Stimulated activated CD4-positive, alpha-beta T cell treated with anti-CD3 and anti-CD28 coated beads, Interleukin-1b, Interleukin-23, amount 100 ng/mL, for 4 hours (primary cell): ENCODE measurements at regions not wholly inside any gene's neighbourhood (a gene's known extent, or its start where the extent isn't known, plus 50 kb on each side); places are given as distances from the start of the nearest gene placed in this dataset.
A peak's percentile ranks its signal among the peaks of the same experiment; 100 is the strongest.

ENCODE experiments used
- DNase-seq, 2 donors: peaks; one replicate each; pipeline ENCODE4 v3.0.0-alpha.2; 2020; ENCODE audit warnings: low read depth in 2 of 2

DNA sequence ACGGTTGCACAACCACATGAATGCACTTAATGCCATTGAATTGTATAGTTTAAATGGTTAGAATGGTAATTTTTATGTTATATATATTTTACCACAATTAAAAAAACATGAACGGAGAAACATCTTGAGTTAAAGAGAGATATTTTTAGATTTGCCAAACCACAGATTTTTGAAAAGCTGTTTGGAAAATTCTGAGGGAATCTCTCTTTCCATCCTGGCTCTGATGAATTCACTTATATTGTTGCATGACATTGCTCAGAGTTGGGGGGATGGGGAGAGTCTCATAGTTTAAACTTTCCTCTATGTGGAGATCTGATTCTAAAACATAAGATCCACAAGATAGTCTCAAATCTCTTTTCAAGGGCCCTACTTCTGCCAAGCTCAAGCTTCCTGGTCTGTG, 275.0 kb upstream of the NPVF start:
- no peak for DNase-seq

DNA sequence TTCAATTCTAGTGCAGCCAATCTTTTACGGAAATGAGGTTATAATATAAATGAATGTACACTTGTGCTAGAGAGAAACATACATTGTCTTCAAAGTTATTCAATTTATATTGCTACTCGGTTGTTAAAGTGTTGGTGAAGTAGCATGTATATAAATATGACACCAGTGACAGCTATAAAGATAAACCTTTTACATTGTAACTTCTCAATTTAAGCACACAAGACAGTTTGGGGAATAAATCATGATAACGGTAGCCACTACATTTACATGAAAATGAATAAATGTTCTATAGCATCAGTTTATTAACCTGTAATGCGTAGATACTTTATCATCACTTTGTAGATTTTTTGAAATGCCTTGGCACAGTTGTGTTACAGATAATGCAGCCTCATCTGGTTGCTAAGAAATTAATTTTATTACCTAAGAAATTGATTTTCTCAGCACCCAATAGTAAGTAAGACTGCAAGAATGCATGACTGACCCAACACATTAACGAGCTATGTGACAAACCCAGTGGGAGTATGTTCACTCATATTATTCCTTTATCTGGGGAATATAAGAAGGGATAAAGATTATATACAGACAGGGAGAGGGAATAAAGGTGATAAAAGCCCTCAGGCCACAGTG, 283.9 kb upstream of the NPVF start:
- DNase-seq, result no peak

DNA sequence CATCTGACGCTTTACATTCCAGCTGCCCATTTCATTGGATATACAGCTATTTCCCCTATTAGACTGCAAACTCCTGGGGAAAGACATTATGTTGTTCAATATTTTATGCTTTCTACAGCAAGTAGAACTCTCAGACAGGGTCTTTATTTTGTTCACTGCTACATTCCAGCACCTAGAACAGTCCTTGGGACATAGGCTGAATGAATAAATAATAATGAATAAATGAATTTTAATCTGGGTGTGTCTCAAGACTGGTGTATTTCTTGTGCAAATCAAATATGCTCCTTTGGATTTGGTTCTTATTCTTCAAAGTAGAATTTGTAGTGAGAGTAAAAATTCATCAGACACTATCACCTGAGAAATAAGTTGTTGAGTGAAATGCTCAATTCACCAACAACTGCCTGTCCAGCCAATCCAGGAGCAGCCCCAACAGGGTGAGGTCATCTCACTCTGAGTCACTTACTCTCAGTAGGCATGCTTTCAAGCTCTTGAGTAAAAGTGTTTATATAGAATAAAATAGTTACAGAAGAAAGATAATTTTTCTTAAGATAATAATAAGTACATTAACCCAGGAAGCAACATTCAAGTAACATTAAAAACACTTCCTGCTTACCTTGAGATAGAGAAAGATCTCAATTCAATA, 287.5 kb upstream of the NPVF start:
- DNase-seq, result no peak

DNA sequence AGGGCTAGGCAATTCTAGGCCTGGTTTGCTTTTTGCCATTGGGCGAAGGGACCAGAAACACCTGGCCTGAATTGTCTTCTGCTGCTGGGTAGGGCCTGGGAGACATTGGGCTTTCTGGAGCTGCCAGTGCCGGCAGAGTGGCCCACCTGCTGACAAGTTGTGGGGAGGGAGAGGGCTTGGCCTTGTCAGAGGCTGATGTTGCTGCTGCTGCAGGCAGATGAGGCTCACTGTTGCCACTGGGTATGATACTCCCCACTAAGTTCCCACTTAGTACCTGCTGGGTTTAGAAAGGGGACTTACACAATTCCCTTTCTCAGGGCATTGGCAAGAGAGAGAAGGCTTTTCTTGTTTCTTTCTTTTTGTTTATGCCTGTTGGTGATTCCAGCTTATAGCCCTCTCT, 289.6 kb upstream of the NPVF start:
- no peak for DNase-seq

DNA sequence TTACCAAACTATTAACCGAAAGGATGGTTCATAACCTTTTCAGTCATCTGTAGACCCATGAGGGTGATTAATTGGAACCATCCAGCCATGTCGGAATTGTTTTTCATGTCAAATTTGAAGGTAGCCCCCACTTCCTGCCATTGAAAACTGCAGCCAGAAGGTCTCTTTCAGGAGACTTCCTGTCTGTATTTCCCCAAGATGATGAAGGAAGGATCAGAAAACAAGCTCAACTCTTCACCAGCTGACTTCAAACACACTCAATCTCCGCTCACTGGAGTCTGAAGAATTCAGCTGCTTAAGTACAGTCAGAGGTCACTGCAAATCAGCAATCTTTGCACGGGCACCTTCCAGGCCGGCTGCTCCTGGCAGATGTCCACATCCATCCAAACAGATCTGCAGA, 291.7 kb upstream of the NPVF start:
- DNase-seq, result peak in 1 of 2 donors; percentile 2

DNA sequence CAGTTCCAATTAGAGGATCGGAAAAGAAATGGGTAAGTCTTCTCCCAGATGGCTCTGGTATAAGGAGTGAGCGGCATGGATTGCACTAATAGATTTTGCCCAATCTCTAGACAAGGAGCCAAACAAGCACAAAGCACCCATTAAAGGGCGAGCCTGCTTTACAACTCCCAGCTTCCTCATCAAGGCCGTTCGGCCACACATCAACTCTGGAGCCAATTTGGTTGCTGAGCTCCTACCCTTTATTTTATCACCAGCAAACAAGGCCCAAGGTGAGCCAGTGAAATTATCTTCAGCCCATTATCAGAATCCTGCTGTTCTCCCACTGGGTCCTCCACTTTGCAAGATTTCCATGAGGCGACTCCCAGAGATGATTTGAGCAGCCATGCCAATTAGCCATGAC, 292.2 kb upstream of the NPVF start:
- no peak for DNase-seq

DNA sequence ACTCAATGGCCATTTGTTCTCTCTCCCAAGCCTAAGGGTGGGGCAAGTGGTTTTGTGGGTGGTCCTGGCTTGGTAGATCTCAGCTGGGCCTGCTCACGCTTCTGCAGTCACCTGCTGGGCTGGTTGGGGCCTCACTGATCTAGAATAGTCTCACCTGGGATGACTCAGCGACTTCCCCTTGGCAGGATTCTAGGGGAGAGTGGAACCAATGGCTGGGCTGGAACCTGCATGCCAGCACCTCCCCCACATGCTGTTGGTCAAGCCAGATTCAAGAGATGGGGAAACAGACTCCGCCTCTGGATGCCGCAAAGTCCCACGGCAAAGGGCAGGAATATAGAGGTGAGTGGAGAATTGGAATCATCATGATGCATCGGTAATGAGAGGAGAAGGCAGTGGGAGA, 292.9 kb upstream of the NPVF start:
- no peak for DNase-seq

DNA sequence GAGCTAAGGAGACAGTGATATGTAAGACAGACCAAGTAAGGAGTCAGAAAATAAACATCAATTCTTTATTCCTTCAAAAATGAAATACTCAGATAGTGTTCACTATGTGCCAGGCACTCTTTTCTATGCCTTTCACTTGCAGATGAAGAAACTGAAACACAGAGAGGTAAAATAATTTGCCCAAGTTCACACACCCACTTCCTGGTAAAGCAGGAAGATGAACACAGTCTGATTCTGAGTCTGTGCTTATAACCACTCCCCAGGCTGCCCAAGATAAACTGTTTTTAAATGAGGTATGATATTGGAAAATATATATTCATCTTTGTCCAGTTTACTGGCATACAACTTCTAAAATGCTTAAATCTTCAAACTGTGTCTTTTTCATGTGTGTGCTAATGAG, 294.4 kb upstream of the NPVF start:
- DNase-seq, result no peak

DNA sequence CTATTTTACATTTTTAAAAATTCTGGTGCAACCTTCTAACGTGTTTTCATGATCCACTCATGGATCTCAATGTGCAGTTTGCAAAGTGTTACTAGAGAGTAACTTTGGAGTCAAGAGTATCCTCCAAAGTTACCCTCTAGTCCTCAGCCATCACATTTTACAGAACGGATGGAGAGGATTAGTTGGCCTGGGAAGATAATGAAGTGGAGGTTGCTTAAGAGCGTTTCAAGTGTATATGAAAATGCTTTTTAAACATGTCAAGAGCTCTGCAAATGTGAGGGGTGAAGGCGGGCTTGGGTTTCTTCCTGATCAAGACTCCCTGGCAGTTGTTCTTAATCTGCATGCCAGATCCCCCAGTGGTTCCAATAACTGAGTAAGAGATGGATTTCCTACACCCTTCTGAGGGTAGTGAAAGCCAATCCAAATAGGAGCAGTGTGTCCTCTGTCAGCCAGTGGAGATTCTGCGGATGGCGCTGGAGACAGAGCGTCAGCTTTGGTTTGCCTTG, 299.4 kb upstream of the NPVF start:
- no peak for DNase-seq

DNA sequence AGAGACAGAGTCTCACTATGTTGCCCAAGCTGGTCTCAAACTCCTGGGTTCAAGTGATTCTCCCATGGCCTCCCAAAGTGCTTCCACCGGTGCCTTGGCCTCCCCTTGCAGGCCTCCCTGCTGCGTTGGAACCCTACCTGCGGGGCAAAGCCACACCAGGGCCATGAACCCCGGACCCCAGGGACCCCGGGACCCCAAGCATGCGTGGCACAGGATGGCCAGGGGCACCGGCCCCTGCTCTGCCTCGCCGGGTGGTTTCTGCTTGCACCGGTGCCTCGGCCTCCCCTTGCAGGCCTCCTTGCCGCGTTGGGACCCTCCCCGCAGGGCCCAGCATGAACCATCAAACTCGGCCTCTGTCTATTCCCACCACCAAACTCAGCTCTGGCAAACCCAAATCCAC, 301.0 kb upstream of the NPVF start:
- DNase-seq, result no peak

DNA sequence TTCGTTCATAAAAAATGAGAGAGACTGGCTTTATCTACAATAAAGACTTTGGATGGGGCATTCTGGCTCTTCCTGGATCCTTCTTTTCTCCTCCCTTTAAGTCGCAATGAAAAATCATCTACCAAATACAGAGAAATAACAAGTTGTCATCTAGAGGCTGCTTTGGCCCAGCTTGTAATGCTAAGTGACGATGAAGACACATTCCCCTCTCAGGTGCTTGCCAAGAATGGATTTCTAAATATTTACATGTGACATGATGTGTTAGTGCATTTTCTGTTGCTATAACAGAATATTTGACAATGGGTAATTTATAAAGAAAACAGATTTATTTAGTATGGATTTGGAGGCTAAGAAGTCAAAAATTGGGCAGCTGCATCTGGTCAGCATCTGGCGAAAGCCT, 308.6 kb upstream of the NPVF start:
- DNase-seq, result no peak

DNA sequence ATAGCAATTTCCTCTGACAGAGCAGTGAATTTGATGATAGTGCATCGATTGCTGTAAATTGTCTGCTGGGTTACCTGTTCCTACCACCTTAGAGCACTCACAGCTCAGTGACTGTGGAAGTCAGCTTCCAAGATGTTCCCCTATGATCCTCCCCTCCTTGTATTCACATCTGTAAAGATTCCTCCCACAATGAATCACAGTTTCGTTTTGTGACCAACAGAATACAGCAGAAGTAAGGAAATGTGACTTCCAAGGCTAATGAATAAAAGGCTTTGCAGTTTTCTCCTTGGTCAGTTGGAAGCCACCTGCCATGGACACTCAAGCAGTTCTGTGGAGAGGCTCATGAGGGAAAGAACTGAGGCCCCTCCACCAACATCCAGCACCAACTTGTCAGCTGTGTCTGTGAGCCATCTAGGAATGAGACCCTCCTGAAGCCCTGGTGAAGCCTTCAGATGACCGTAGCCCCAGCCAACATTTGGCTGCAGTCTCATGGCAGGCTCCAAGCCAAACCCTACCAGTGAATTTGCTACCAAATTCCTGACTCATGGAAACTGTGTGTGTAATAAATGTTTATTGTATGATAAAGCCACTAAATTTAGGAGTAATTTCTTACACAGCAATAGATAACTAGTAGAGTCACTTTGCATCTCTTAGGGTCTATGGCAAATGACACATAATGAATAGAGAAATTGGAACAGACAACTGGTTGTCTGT, 309.5 kb upstream of the NPVF start:
- DNase-seq, result no peak

DNA sequence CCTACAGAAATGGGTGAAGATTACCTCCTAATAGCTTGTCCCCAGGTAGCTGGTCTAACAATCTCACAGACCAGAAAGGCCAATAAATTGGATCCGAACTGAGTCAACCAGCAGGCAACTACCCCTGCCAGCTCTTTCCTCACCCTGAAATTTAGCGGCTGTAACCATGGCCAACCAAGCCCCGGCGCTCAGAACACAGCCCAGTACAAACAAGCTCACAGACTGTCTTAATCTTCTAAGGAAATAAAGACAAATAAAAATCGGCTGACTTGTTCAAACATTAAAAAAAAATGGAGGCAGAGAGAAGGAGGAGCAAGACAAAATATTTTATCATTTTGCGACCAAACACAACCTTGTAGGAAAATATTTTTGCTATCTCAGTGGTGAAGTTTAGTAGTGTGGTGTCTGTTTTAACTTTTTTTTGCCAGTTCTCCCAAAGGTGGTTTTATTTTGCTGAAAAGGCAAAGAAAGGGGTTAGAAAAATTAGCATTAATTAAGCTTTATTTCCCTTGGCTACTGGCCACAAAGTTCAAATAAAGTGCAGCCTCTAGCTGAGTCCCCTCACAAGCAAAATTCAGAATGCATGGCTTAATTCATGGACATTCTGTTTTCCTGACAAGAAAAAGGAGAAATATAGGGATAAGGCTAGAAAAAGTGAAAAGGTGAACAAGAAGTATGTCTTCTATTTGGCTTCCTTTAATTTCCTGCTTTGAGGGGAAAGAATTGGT, 313.0 kb upstream of the NPVF start:
- DNase-seq, result no peak

DNA sequence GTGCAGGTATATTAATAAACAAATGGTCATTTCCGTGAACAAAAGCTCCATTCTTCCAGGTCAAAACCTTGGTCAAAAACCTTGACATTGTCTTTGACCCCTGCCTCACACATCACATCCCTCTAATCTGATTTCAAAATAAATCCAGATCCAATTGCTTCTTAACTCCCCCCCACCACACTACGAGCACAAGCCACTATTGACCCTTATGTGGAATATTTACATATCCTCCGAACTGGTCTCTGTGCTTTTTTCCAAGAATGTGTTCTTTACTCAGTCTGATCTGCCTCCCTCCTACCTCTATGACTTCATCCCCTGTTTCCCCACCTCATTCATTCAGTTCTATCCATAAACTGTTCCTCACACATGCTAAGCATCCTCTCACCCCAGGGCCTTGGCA, 313.6 kb upstream of the NPVF start:
- DNase-seq, result no peak

DNA sequence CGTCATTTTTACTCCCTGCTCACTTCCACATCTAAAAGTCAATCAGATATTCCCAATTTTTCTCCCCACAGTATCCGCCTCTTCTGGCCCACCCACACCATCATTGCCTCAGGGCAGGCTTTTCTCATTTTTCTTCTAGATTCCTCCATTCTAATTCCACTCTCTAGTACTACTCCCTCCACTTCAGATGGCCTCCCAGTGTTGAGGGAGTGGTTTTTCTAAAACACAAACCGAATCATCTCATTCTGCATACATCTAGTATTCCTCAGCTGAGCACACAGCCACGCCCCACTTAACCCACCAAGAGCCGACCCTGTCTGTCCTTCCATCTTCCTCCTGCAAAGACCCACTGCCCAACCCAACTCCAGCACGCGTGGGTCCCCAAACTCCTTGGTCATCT, 314.9 kb upstream of the NPVF start:
- no peak for DNase-seq

DNA sequence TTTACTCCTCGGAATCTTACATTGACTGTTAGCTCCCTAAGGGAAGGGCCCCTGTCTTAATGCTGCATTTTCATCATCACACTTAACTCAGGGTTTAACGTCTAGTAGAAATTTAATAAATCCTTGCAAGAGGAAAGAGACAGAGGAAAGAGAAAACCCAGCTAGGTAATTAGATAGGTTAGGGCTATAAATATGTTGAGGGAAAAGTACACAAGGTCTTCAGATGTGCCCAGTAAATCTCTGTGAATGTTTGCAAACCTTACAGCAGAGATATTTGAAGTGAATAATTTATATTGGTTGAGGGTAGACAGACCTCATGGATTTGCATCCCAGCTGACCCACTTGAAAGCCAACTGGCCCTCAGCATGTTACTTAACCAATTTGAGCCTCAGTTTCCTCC, 315.5 kb upstream of the NPVF start:
- no peak for DNase-seq

DNA sequence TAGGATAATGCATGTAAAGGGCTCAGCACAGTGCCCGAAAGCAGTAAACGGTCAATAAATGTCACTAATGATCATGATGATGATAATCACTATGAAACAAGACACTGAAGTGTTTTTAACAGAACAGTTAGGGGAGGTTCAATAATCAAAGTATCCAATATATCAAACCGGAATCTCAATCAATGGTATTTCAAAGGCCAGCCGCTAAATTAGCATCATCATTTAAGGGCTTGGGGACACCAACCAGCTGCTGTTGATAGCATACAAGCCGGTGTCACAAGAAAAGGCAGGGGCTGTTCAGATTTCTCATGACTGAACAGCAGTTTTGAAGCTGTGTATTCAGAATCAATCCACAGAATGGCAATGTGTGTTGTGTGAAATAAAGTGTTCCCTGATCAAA, 316.0 kb upstream of the NPVF start:
- DNase-seq, result no peak

DNA sequence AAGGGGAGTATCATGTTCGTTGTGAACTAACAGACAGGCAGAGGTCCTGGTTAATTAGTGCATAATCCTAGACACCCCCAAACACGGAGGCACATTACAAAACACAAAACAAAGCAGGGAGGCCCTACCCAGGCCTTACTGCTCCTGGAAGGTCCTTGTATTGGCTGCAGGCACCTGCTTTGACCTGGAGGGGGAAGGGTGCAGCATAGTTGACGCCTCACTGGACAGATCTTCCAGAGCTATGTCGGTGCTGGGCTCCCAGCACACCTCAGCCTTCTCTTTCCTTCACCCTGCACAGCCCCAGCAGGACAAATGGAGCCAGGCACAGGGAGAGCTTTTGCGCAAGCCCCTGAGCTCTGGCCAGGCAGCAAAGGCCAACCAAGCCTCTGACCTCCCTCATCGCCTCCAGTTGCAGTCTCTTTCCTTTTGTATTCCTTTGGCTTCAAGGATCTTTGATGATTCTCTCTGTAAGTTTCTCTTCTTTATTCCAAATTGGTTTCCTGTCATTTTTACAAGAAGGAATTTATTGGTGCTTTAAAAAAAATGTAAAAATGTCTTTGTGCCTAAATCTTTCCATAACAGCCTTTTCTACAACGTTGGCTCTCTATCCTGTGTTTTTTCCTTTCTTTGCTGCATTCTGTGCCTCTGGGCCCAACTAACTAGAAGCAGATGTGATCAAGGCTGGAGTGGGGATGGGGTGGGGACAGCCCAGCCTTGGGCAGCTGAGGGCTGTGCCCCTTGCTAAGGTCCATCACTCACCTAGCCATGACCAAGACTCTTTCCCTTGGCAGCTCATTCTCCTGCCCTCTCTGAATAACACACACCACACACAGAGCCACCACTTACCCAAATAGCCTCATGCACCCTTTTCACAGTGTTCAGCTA, 317.1 kb upstream of the NPVF start:
- DNase-seq, result no peak

DNA sequence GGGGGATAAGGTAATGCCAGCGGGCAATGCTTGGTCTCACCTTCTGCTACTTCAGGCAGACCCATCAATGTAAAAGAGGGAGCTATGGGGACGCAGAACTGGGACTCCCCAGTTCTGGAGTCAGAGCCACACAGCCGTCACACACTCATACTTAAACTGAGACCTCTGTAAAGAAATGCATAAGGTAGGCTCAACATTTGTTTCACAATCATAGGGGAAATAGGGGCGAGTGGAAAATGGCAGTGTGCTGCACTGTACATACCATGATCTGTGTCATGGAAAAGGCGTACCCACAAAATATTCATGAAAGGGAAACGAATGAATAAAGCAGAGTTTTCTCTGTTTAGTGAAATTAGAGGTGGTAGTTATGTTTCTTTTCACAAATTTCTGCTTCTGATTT, 318.0 kb upstream of the NPVF start:
- DNase-seq, result no peak

DNA sequence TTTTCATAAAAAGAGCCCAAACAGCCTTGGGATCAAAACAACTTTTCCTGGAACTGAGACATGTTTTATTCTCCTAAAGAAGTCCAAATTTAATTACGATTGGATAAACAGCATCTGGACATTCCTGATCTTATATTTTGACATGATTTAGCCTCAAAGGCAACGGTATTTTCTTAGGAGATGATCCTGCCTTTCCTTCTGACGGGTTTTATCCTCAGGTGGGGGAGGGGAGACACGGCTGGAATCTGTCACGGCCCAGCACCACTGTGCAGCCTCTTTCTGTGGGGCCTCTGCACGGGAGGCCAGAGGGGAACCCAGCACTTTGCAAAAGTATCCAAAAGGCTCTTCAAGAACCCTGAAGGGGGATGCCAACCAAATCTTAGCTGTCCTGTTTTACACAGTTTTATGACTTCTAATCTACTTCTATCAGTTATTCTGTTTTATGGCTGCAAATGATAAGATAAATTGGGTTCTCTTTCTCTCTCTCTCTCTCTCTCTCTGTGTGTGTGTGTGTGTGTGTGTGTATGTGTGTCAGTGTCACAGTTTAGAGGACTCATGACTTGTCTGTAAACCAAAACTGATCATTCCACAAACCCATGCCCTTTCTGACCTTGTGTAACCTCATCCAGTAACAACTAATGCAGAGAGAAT, 321.1 kb upstream of the NPVF start:
- DNase-seq, result no peak

DNA sequence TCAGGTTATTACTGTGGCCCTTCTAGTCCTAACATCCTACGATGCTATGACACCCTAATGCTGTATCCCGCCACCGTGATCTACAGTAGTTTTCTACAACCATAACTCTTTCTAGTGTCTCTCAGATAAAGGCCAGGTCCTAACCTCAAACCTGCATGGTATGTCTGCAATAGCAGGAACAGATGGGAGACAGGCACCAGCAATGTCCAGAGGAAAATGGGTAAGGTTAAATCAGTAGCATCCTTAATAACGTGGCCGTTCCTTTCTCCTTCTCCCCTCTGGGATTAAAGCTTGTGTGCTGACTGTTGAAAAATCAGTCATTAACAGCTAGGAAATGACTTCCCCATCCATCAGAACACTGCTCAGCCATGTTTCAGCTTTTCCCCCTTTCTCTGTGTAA, 321.9 kb upstream of the NPVF start:
- no peak for DNase-seq
